HG02798 (cell line): ENCODE measurements at regions not wholly inside any gene's neighbourhood (a gene's known extent, or its start where the extent isn't known, plus 50 kb on each side); places are given as distances from the start of the nearest gene placed in this dataset.
A peak's percentile ranks its signal among the peaks of the same experiment; 100 is the strongest.
"Not testable (repeated sequence)": the region's sequence is repeated elsewhere in the genome, so short reads cannot be mapped to it uniquely, and the experiment has no call there.

Source experiments
- ATAC-seq: cut with Tn5 transposase; IDR thresholded peaks from one replicate; pipeline ENCODE4 v1.9.1; 2021; ENCODE audit warnings: mild to moderate bottlenecking; ENCODE audit not compliant: unreplicated experiment, poor library complexity

DNA sequence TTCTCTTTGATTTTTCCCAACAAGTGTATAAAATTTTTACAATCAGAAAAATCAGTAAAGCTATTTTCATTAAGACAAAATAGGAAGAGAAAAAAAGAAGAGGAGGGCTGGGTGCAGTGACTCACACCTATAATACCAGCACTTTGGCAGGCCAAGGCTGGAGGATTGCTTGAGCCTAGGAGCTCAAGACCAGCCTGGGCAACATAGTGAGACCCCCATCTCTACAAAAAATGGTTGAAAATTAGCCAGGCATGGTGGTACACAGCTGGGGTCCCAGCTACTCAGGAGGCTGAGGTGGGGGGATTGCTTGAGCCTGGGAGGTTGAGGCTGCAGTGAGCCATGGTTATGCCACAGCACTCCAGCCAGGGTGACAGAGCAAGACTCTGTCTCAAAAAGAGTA is 172.3 kb downstream of the AKR1D1 start:
- ATAC-seq = no peak

GRCh38 chr7:138249975-138250374 is 173.7 kb downstream of the AKR1D1 start:
- ATAC-seq = no peak

DNA sequence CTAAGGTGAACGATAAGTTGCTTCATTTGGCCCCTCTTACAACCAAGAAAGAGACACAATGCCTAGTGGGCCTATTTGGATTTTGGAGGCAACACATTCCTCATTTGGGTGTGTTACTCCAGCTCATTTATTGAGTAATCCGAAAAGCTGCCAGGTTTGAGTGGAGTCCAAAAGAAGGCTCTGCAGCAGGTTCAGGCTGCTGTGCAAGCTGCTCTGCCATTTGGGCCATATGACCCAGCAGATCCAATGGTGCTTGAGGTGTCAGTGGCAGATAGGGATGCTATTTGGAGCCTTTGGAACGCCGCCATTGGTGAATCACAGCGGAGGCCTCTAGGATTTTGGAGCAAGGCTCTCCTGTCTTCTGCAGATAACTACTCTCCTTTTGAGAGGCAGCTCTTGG is 176.4 kb downstream of the AKR1D1 start:
- ATAC-seq = not testable (repeated sequence)

DNA sequence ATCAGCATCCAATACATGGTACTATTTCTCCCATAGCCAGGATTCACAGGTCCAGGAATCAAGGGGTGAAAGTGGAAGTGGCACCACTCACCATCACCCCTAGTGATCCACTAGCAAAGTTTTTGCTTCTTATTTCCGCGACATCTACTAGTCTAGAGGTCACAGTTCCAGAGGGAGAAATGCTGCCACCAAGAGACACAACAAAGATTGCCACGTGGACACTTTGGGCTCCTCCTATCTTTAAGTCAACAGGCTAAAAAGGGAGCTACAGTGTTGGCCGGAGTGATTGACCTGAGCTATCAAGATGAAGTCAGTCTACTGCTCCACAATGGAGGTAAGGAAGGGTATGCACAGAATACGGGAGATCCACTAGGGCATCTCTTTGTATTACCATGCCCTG is 178.2 kb downstream of the AKR1D1 start:
- ATAC-seq = no peak

DNA sequence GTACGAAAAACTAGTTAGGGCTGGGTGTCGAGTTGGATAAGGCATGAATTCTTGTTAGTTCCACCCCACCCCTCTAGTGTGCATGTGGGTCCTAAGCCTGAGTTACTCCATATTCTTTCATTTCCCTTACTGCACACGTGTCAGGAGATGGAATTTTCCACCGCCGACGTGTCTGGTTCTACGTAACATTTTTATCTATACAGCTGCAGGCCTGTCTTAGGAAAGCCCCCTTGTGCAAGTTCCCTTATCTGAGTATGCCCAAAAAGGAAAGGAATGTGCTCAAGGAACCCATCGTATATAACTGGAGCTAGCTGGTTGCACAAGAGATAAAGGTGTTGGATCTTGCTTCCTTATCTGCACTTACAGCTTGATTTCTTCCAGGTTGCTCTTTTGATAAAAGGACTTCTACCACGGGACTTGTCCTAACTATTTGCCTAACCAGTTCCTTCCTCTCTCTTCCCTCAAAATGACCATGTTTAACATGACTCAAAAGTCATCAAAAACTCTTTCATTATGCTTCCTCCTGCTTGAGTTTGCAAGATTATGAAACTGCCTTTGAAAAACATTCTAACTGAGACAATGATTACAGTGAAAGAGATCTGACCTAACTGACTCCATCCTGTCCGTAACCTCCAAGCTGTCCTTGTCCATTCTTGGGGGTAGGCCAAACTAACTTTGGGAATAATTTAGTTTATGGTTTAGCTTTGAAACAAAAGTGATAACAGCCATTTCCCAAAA is 181.4 kb downstream of the AKR1D1 start:
- ATAC-seq = no peak

- no peak for ATAC-seq
Observed at GRCh38 chr7:138258197-138258559, 181.9 kb downstream of the AKR1D1 start.

DNA sequence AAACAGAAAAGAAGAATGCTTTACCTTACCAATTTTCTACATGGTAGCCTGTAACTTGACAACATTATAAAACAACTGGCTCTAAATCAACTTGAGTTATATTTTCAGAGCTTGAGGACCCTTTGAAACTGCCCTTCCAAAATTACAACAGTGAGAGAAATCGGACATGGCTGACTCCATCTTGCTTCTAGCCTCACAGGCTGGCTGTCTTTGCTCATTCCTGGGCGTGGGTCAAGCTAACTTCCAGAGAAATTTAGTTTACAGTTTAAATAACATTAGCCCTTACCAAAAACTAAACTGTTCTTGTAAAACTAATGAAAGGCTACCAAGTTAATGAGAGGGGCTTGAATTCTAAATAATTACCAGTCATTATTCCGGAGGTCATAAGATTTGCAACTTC is 183.4 kb downstream of the AKR1D1 start:
- no peak for ATAC-seq

- no peak for ATAC-seq
Observed at GRCh38 chr7:138267934-138268333, 191.7 kb downstream of the AKR1D1 start.

GRCh38 chr7:138276891-138277290 is 183.2 kb upstream of the TRIM24 start:
- ATAC-seq = no peak

DNA sequence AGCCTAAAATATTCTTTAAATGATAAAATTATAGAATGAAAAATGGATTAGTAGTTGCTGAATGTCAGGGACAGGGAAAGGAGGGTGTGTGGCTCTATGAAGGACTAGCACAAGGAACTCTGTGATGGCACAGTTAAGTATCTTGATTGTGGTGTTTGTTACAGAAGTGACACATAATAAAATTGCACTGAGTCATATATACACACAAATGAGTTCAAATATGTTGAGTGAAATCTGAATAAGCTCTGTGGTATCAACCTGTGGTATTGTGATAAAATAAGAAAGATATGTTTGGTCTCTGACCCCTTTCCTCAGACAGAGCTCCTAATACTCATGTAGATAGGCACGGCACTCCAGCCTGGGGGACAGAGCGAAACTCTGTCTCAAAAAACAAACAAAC is 181.5 kb upstream of the TRIM24 start:
- no peak for ATAC-seq

- ATAC-seq = no peak
Observed at GRCh38 chr7:138282997-138283396, 177.1 kb upstream of the TRIM24 start.

GRCh38 chr7:138285129-138285528 is 174.9 kb upstream of the TRIM24 start:
- ATAC-seq = no peak

DNA sequence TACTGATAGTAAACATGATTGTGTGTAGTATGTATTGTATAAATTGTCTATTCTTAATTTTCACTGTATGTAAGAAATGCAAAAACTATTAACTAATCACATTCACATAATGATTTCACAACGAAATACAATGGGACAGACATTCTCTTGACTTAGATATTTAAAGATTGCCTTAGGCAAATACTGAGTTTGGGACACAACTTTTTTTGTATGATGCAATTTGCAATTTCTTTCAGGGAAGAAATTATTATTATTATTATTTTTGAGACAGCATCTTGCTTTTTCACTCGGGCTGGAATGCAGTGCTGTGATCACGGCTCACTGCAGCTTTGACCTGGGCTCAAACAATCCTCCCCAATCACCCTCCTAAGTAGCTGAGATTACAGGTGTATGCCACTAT is 173.2 kb upstream of the TRIM24 start:
- no peak for ATAC-seq

GRCh38 chr7:138287549-138287948 is 172.5 kb upstream of the TRIM24 start:
- ATAC-seq = no peak

DNA sequence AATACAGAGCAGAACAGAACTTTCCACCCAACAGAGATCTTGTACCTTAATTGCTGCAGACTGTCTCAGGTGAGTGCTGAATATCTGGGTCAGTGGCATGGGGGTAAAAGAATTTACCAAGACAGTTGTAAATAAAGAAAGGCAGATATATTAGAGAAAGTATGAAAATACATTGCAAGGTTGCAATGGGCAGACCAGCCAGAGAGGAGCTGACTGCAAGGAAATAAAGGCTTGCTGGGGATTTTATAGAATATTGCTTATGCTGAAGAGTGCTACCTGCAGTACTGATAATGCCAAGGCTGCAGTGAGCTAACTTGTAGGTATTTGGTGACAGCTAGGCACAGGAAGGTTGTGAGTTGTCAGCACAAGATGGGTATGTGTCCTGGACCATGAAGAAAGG is 171.0 kb upstream of the TRIM24 start:
- no peak for ATAC-seq

- ATAC-seq = no peak
Observed at GRCh38 chr7:138289864-138290263, 170.2 kb upstream of the TRIM24 start.

- ATAC-seq = no peak
Observed at GRCh38 chr7:138292951-138293350, 167.1 kb upstream of the TRIM24 start.

DNA sequence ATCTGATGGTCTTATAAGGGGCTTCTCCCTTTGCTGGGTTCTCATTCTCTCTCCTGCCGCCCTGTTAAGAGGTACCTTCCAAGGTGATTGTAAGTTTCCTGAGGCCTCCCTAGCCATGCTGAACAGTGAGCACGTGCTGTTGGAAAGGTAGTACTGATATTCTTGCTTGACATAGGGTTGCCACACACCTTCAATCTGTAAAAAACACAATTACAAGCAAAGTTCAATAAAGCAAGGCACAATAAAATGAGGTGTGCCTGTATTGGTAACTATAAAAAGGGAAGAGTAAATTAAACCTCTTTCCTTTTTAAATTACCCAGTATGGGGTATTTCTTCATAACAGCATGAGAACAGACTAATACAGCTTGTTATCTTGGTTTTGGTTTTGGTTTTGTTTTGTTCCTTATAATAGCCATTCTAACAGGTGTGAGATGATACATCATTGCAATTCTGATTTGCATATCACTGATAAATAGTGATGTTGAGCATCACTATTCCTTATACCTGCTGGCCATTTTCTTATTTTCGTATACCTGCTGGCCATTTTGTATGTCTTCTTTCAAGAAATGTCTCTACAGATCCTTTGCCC is 164.9 kb upstream of the TRIM24 start:
- peak; percentile 66 for ATAC-seq

- no peak for ATAC-seq
Observed at GRCh38 chr7:138297526-138297925, 162.5 kb upstream of the TRIM24 start.

DNA sequence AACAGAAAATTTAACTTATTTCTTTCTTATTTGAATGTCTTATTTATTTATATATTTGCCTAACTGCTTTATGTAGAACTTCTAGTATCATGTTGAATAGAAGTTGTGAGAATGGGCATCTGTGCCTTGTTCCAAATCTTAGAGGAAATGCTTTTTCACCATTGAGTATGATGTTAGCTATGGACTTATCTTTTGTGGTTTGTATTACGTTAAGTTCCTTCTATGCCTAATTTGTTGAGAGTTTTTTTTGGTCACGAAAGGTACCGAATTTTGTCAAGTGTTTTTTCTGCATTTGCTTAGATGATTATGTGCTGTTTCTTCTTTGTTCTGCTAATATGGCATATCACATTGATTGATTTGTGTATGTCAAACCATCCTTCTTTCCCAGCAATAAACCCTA is 161.0 kb upstream of the TRIM24 start:
- ATAC-seq = no peak

DNA sequence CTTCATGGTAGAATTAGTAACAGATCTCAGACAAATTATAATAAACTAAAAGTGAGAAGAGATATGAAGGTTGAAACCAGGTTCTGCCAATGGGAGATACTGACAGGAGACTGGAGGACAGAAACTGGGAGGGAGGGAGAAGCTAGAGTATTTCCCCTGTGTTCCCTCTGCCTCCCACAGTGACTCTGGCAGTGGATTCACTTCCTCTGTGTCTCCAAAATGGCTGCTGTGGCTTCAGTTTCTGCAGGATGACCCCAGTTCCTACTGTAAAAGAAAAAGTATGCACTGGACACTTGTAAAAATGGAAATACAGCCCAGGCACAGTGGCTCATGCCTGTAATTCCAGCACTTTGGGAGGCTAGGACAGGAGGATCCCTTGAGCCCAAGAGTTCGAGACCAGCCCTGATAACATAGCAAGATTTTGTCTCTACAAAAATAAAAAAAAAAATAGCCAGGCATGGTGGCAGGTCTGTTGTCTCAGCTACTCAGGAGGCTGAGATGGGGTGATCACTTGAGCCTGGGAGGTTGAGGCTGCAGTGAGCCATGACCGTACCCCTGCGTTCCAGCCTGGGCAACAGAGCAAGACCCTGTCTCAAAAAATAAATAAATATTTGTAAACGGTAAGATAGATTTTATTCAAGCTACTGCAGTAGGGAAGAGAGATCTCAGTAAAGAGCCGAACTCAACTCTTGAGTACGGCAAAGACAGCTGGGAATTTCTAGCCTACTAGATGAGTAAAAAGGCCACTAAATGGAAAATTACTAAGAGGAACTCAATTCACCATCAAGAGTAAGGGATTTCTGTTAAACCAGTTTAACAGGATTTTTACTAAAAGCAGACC is 156.6 kb upstream of the TRIM24 start:
- no peak for ATAC-seq

DNA sequence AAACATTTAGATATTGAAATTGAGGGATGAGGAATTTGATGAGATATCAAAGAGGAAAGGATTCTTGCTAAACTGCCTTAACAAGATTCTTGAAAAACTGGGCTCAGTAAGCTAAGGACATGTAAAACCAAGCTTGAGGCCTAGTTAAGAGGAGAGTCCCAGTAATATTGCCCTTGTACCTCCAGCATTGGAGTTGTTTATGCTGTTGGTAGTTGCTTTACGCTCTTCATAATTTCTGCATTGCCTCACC is 156.1 kb upstream of the TRIM24 start:
- ATAC-seq = no peak
